B cell (primary cell): ENCODE measurements at regions not wholly inside any gene's neighbourhood (a gene's known extent, or its start where the extent isn't known, plus 50 kb on each side); places are given as distances from the start of the nearest gene placed in this dataset.

Experiments
- ATAC-seq: fragments of 200-7000 bp; cut with Tn5 transposase; one replicate; pipeline ENCODE4 v1.10.0; 2021; ENCODE audit warnings: low read depth, mild to moderate bottlenecking, moderate number of reproducible peaks, moderate library complexity
- CTCF ChIA-PET: fragments of 350-600 bp; sonication (Branson Sonifier 250); formaldehyde crosslinking; loops from one replicate; lab custom pipeline; 2021; ENCODE audit warnings: antibody characterized with exemption, inconsistent platforms; lab: Charles Lee
- POLR2A ChIA-PET: fragments of 350-600 bp; sonication (Branson Sonifier 250); formaldehyde crosslinking; loops from one replicate; lab custom pipeline; 2021; ENCODE audit warnings: antibody characterized with exemption; lab: Charles Lee
- DNase-seq: peaks from one replicate; pipeline ENCODE4 v3.0.0; 2013
- H2AFZ ChIP-seq: 2 replicates; pipeline ENCODE4 v1.6.1; 2012; ENCODE audit warnings: mild to moderate bottlenecking, low read depth, low read length; ENCODE audit not compliant: insufficient read depth, poor library complexity, severe bottlenecking
- H3K27ac ChIP-seq, 2 donors: 1 replicate in 1 of 2; 2 replicates in 1 of 2; pipeline ENCODE4 v1.5.1; 2012 to 2013; ENCODE audit warnings: low read length in 2 of 2, mild to moderate bottlenecking in 2 of 2, moderate library complexity in 1 of 2
- H3K27me3 ChIP-seq, 4 experiments: fragments of 200-600 bp in 1 of 4; sonication (generic) in 1 of 4; replicated peaks in 1 of 4; 1 replicate in 2 of 4; 2 replicates in 2 of 4; pipeline versions ENCODE4 v1.6.1 to v1.7.0; 2013 to 2016; ENCODE audit warnings: low read length in 3 of 4, mild to moderate bottlenecking in 2 of 4, mixed read lengths in 1 of 4, moderate library complexity in 1 of 4; ENCODE audit not compliant: insufficient read depth in 4 of 4, control insufficient read depth in 3 of 4; ENCODE audit errors: control extremely low read depth in 1 of 4
- H3K36me3 ChIP-seq, 2 experiments: replicated peaks in 1 of 2; 1 replicate in 1 of 2; 2 replicates in 1 of 2; pipeline versions ENCODE4 v1.6.1 to v1.7.1; 2013; ENCODE audit warnings: low read length in 1 of 2; ENCODE audit not compliant: insufficient read depth in 2 of 2, control insufficient read depth in 1 of 2; ENCODE audit errors: control extremely low read depth in 1 of 2, extremely low read depth in 1 of 2
- H3K4me1 ChIP-seq, 2 donors: fragments of 200-600 bp in 1 of 2; sonication (generic) in 1 of 2; 1 replicate in 1 of 2; 2 replicates in 1 of 2; pipeline versions ENCODE4 v1.5.1 to v1.6.1; 2013 to 2017; ENCODE audit warnings: low read length in 2 of 2; ENCODE audit not compliant: control insufficient read depth in 2 of 2, insufficient read depth in 2 of 2
- H3K4me2 ChIP-seq: replicated peaks from 2 replicates; pipeline ENCODE3; 2012; ENCODE audit warnings: mild to moderate bottlenecking, low read depth, low read length; ENCODE audit not compliant: poor library complexity, severe bottlenecking
- H3K4me3 ChIP-seq, 5 experiments: fragments of 200-600 bp in 1 of 5; sonication (generic) in 1 of 5; 1 replicate in 3 of 5; 2 replicates in 2 of 5; pipeline versions ENCODE4 v1.5.1 to v1.7.0; 2011 to 2016; ENCODE audit warnings: low read length in 4 of 5, mild to moderate bottlenecking in 4 of 5, low read depth in 2 of 5, control low read depth in 1 of 5, moderate library complexity in 1 of 5; ENCODE audit not compliant: insufficient read depth in 1 of 5; ENCODE audit errors: control extremely low read depth in 1 of 5, extremely low read depth in 1 of 5
- H3K79me2 ChIP-seq: fragments of 200-600 bp; sonication (generic); one replicate; pipeline ENCODE4 v1.6.0; 2016; ENCODE audit warnings: low read length; ENCODE audit not compliant: control insufficient read depth, insufficient read depth
- H3K9ac ChIP-seq: fragments of 200-600 bp; sonication (generic); 2 replicates; pipeline ENCODE4 v1.6.1; 2017; ENCODE audit warnings: mild to moderate bottlenecking, low read length, moderate library complexity
- H3K9me3 ChIP-seq, 3 donors: one replicate each; pipeline versions ENCODE4 v1.6.1 to v1.7.1; 2013; ENCODE audit warnings: low read length in 2 of 3; ENCODE audit not compliant: control insufficient read depth in 2 of 3, insufficient read depth in 1 of 3; ENCODE audit errors: control extremely low read depth in 1 of 3
- H4K20me1 ChIP-seq: 2 replicates; pipeline ENCODE4 v1.6.0; 2012; ENCODE audit warnings: mild to moderate bottlenecking, low read length; ENCODE audit not compliant: insufficient read depth, control insufficient read depth, poor library complexity, severe bottlenecking
- H3K27ac Mint-ChIP-seq: one replicate; pipeline ENCODE4 v1.8.0; 2021; ENCODE audit warnings: mixed read lengths
- H3K27me3 Mint-ChIP-seq: one replicate; pipeline ENCODE4 v1.8.0; 2021; ENCODE audit warnings: mixed read lengths
- H3K4me1 Mint-ChIP-seq: one replicate; pipeline ENCODE4 v1.8.0; 2021; ENCODE audit warnings: mixed read lengths
- H3K4me3 Mint-ChIP-seq: one replicate; pipeline ENCODE4 v1.8.0; 2021; ENCODE audit warnings: mixed read lengths
- H3K9me3 Mint-ChIP-seq: one replicate; pipeline ENCODE4 v1.8.0; 2022; ENCODE audit warnings: mixed read lengths; ENCODE audit not compliant: insufficient read depth
- CTCF ChIP-seq: fragments of 200-600 bp; IDR thresholded peaks from one replicate; pipeline ENCODE4 v1.8.0; 2022; ENCODE audit warnings: antibody characterized with exemption, mild to moderate bottlenecking
- EZH2 ChIP-seq: IDR thresholded peaks from 2 replicates; pipeline ENCODE4 v1.6.1; 2012; ENCODE audit warnings: borderline replicate concordance, low read depth, mild to moderate bottlenecking, moderate library complexity, low read length; ENCODE audit not compliant: insufficient read depth, poor library complexity, severe bottlenecking
- WGBS: methylation state at CpG from one replicate; pipeline ENCODE4 v1.1.5; 2013; ENCODE audit warnings: missing lambda C conversion rate; ENCODE audit not compliant: insufficient coverage; 5-methylcytosine and 5-hydroxymethylcytosine counted together
- intact Hi-C: fragments of 100-400 bp; cut with micrococcal nuclease; formaldehyde crosslinking; loops from one replicate; pipeline ENCODE4 v1.10.0; 2022

GRCh38 chr10:131363416-131363815 is 51.9 kb upstream of the TCERG1L start:
- Histone ChIP-seq H4K20me1 (no peaks in the 10 kb centered on the region), H3K27me3 (no peaks in the 10 kb centered on the region), H2AFZ (no peak overlapping the region), H3K9ac (no peak overlapping the region), H3K27ac (no peak overlapping the region), H3K36me3 (no peaks in the 10 kb centered on the region), H3K4me1 (no peaks in the 10 kb centered on the region), H3K9me3 (peaks cover 0 to 18% (median 0%) of the 10 kb centered on the region in 3 donors), H3K4me2 (no peak overlapping the region), H3K4me3 (no peak overlapping the region), H3K79me2 (no peaks in the 10 kb centered on the region)
- Mint-ChIP-seq H3K27ac (no peak overlapping the region), H3K4me1 (no peaks in the 10 kb centered on the region), H3K27me3 (no peaks in the 10 kb centered on the region), H3K9me3 (peaks cover 9% of the 10 kb centered on the region), H3K4me3 (no peak overlapping the region)
- intact Hi-C loops: no loop called here
- TF ChIP-seq EZH2: no peak
- no peak for TF ChIP-seq CTCF
- CTCF ChIA-PET: no interaction called here
- WGBS: 100% methylated on average over 1 of the region's 2 CpGs
- no peak for ATAC-seq
- DNase-seq: no peak
- POLR2A ChIA-PET: no interaction called here

DNA sequence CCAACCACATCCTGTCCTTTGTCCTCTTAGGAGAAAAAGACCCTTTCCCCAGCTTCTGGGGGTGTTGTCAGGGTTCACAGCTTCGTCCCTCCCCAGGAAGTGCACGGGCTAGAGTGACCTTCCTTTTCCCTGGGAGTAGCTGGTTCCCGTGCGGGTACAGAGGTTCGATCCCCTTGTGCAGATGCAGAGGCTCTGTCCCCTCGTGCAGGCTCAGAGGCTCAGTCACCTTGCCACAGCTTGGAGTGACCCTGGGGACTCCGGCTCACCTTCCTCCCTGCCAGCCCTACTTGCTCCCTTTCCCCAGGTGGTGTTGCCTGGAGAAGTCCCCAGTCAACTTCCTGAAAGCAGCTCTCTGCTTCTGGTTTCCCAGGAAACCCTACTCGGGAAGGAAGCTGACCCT is 60.0 kb upstream of the TCERG1L start:
- H3K4me3 ChIP-seq: no peak overlapping the region
- H3K9ac ChIP-seq: no peak overlapping the region
- no peak for TF ChIP-seq CTCF
- TF ChIP-seq EZH2: no peak
- no peaks in the 10 kb centered on the region for H3K27me3 ChIP-seq
- intact Hi-C loops: no loop called here
- DNase-seq: no peak
- Mint-ChIP-seq H3K4me1 (no peaks in the 10 kb centered on the region), H3K9me3 (peaks cover 7% of the 10 kb centered on the region), H3K4me3 (no peak overlapping the region), H3K27me3 (no peaks in the 10 kb centered on the region), H3K27ac (no peak overlapping the region)
- no peaks in the 10 kb centered on the region for H3K79me2 ChIP-seq
- no peak overlapping the region for H3K27ac ChIP-seq
- no peaks in the 10 kb centered on the region for H3K36me3 ChIP-seq
- no peak overlapping the region for H3K4me2 ChIP-seq
- peaks cover 0 to 13% (median 0%) of the 10 kb centered on the region in 3 donors for H3K9me3 ChIP-seq
- POLR2A ChIA-PET: no interaction called here
- CTCF ChIA-PET: no interaction called here
- ATAC-seq: no peak
- H4K20me1 ChIP-seq: no peaks in the 10 kb centered on the region
- no peak overlapping the region for H2AFZ ChIP-seq
- WGBS: 52% methylated on average over 8 of the region's 8 CpGs
- no peaks in the 10 kb centered on the region for H3K4me1 ChIP-seq
